ENCODE measurements at regions not wholly inside any gene's neighbourhood (a gene's known extent, or its start where the extent isn't known, plus 50 kb on each side); places are given as distances from the start of the nearest gene placed in this dataset.

DNA sequence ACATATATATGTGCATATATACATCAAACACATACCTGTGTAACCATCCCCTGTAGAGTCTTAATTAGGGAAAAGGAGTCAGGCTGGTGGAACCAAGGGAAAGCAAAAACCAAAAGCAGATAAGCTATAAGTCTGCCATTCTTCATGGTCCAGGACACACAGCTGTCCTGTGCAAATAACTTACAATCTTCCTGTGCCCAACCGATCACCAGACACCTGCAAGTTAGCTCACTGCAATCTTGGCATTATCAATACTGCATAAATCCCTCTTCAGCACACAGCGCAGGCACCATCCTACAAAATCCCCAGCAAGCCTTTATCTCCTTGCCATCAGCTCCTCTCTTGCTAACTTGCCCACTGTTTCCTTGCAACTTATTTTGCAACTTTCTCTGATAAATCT lies 60.8 kb upstream of the DYNAP start:
- POLR2A ChIA-PET: no interaction called here
- Mint-ChIP-seq H3K36me3 (no peaks in the 10 kb centered on the region), H3K4me1 (no peaks in the 10 kb centered on the region), H3K27ac (no peak overlapping the region), H3K27me3 (peaks cover 0 to 16% (median 7%) of the 10 kb centered on the region in 5 donors), H3K4me3 (no peak overlapping the region), H3K9me3 (peaks cover 0 to 4% (median 0%) of the 10 kb centered on the region in 11 donors)
- Histone ChIP-seq H3K27ac (ENCODE audit: low read depth, low read length) (no peak overlapping the region), H3K9me3 (ENCODE audit: control insufficient read depth in 2 of 3, low read length in 3 of 3) (peaks cover 0 to 5% (median 0%) of the 10 kb centered on the region in 3 experiments), H3K36me3 (ENCODE audit: control insufficient read depth in 2 of 3, insufficient read depth in 3 of 3, low read length in 3 of 3) (no peaks in the 10 kb centered on the region), H3K4me1 (ENCODE audit: control insufficient read depth in 2 of 2, insufficient read depth in 2 of 2, low read length in 2 of 2) (no peaks in the 10 kb centered on the region), H3K4me3 (ENCODE audit: low read length) (no peak overlapping the region), H3K27me3 (ENCODE audit: control insufficient read depth in 2 of 2, insufficient read depth in 2 of 2, low read length in 2 of 2) (no peaks in the 10 kb centered on the region)
- CTCF ChIA-PET: no interaction called here
- intact Hi-C loops (cut with micrococcal nuclease): no loop called here
- no peak for DNase-seq
- no peak for ATAC-seq

GRCh38 chr18:54531402-54532065 lies 59.5 kb upstream of the DYNAP start:
- Mint-ChIP-seq H3K4me1 (no peaks in the 10 kb centered on the region), H3K9me3 (peaks cover 0 to 4% (median 0%) of the 10 kb centered on the region in 11 donors), H3K27me3 (peaks cover 0 to 16% (median 7%) of the 10 kb centered on the region in 5 donors), H3K36me3 (no peaks in the 10 kb centered on the region), H3K4me3 (no peak overlapping the region), H3K27ac (no peak overlapping the region)
- H3K27me3 ChIP-seq (ENCODE audit: control insufficient read depth in 2 of 2, insufficient read depth in 2 of 2, low read length in 2 of 2): no peaks in the 10 kb centered on the region
- H3K9me3 ChIP-seq (ENCODE audit: control insufficient read depth in 2 of 3, low read length in 3 of 3): peaks cover 0 to 14% (median 0%) of the 10 kb centered on the region in 3 experiments
- ChIA-PET POLR2A (no interaction called here), CTCF (no interaction called here)
- H3K4me3 ChIP-seq (ENCODE audit: low read length): no peak overlapping the region
- no peaks in the 10 kb centered on the region for H3K4me1 ChIP-seq (ENCODE audit: control insufficient read depth in 2 of 2, insufficient read depth in 2 of 2, low read length in 2 of 2)
- intact Hi-C loops (cut with micrococcal nuclease): no loop called here
- no peak overlapping the region for H3K27ac ChIP-seq (ENCODE audit: low read depth, low read length)
- DNase-seq: no peak
- H3K36me3 ChIP-seq (ENCODE audit: control insufficient read depth in 2 of 3, insufficient read depth in 3 of 3, low read length in 3 of 3): no peaks in the 10 kb centered on the region
- ATAC-seq: no peak

- Histone ChIP-seq H3K36me3 (ENCODE audit: control insufficient read depth in 2 of 3, insufficient read depth in 3 of 3, low read length in 3 of 3) (no peaks in the 10 kb centered on the region), H3K4me1 (ENCODE audit: control insufficient read depth in 2 of 2, insufficient read depth in 2 of 2, low read length in 2 of 2) (no peaks in the 10 kb centered on the region), H3K4me3 (ENCODE audit: low read length) (no peak overlapping the region), H3K9me3 (ENCODE audit: control insufficient read depth in 2 of 3, low read length in 3 of 3) (peaks cover 0 to 14% (median 0%) of the 10 kb centered on the region in 3 experiments), H3K27ac (ENCODE audit: low read depth, low read length) (no peak overlapping the region), H3K27me3 (ENCODE audit: control insufficient read depth in 2 of 2, insufficient read depth in 2 of 2, low read length in 2 of 2) (no peaks in the 10 kb centered on the region)
- Mint-ChIP-seq H3K4me1 (no peaks in the 10 kb centered on the region), H3K27ac (no peak overlapping the region), H3K9me3 (peaks cover 0 to 4% (median 0%) of the 10 kb centered on the region in 11 donors), H3K4me3 (no peak overlapping the region), H3K27me3 (peaks cover 0 to 16% (median 7%) of the 10 kb centered on the region in 5 donors), H3K36me3 (no peaks in the 10 kb centered on the region)
- CTCF ChIA-PET: no interaction called here
- intact Hi-C loops (cut with micrococcal nuclease): no loop called here
- DNase-seq (no peak), ATAC-seq (no peak)
- POLR2A ChIA-PET: no interaction called here
Measured at GRCh38 chr18:54532222-54532621, 58.8 kb upstream of the DYNAP start.

- CTCF ChIA-PET: no interaction called here
- DNase-seq (no peak), ATAC-seq (no peak)
- H3K9me3 Mint-ChIP-seq: peaks cover 0 to 4% (median 0%) of the 10 kb centered on the region in 11 donors
- no peaks in the 10 kb centered on the region for H3K27me3 ChIP-seq (ENCODE audit: control insufficient read depth in 2 of 2, insufficient read depth in 2 of 2, low read length in 2 of 2)
- H3K36me3 Mint-ChIP-seq: no peaks in the 10 kb centered on the region
- no peaks in the 10 kb centered on the region for H3K4me1 ChIP-seq (ENCODE audit: control insufficient read depth in 2 of 2, insufficient read depth in 2 of 2, low read length in 2 of 2)
- intact Hi-C loops (cut with micrococcal nuclease): no loop called here
- no peaks in the 10 kb centered on the region for H3K36me3 ChIP-seq (ENCODE audit: control insufficient read depth in 2 of 3, insufficient read depth in 3 of 3, low read length in 3 of 3)
- H3K27ac Mint-ChIP-seq: no peak overlapping the region
- peaks cover 0 to 16% (median 7%) of the 10 kb centered on the region in 5 donors for H3K27me3 Mint-ChIP-seq
- peaks cover 0 to 18% (median 0%) of the 10 kb centered on the region in 3 experiments for H3K9me3 ChIP-seq (ENCODE audit: control insufficient read depth in 2 of 3, low read length in 3 of 3)
- no peaks in the 10 kb centered on the region for H3K4me1 Mint-ChIP-seq
- POLR2A ChIA-PET: no interaction called here
- H3K4me3 ChIP-seq (ENCODE audit: low read length): no peak overlapping the region
- no peak overlapping the region for H3K27ac ChIP-seq (ENCODE audit: low read depth, low read length)
- H3K4me3 Mint-ChIP-seq: no peak overlapping the region
Measured at GRCh38 chr18:54532962-54533361, 58.1 kb upstream of the DYNAP start.

All from naive thymus-derived CD4-positive, alpha-beta T cell (primary cell).